Kidney capillary endothelial cell (primary cell): ENCODE measurements at regions not wholly inside any gene's neighbourhood (a gene's known extent, or its start where the extent isn't known, plus 50 kb on each side); places are given as distances from the start of the nearest gene placed in this dataset.
"Not testable (repeated sequence)": the region's sequence is repeated elsewhere in the genome, so short reads cannot be mapped to it uniquely, and the experiment has no call there.

Experiments used
- DNase-seq: peaks from one replicate; pipeline ENCODE4 v3.0.0-alpha.2; 2018; ENCODE audit warnings: low spot score

DNA sequence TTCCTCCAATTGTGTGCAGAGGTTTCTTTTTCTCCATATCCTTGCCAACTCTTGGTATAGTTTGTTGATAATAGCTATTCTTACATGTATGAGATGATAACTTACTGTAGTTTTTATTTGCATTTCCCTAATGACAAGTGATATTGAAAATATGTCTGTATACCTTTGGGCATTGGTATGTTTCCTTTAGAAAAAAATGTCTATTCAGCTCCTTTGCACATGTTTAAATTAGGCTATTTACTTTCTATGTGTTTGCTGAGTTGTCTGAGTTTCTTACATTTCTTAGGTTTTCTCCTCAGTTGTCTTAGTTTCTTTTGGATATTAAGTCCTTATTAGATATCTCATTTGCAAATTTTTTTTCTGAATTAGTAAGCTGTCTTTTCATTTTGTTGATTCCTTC, 487.3 kb upstream of the EPHA5 start:
- DNase-seq, result no peak

DNA sequence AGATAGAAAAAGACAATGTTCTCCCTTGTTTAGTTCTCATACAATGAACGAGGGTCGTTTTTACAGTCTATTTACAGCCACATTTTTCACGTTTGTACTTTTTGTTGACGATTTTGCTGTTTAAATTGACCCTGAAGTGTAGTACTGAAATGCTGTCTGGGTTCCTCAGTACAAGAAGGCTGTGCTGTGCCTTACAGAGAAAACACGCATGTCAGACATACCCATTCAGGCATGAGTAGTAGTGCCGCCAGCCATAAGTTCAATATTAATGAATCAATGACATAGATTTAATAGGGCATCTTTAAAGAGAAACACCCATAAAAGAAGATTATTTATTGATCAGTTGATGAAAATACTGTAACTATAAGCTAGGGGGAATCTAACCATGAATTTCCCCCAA, 459.8 kb upstream of the EPHA5 start:
- DNase-seq, result no peak

DNA sequence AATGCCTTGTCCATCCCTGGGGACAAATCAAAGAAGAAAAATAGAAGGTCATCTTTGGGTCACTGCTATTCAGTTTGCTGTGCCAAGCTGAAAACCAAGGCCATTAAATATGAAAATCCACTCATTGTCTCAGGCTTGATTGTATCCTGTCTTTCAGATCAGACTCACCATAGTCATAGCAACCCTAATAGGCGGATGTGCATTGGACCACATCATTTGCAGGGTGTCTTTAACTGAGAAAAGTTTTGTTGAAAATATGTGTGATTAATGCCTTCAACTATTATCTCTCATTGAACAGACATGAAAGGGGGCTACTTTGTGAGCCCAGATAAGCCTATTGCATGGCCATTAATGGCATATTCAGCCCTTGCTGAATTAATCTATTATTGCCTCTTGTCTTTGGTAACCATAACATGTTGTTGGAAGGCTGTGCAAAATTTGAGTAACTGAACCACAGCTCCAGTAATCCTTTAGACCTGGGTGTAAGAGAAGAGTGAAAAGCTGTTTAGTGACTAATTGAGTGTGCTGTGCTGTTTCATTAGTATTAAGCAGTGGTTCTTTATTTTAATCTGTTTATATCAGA, 453.6 kb upstream of the EPHA5 start:
- no peak for DNase-seq

DNA sequence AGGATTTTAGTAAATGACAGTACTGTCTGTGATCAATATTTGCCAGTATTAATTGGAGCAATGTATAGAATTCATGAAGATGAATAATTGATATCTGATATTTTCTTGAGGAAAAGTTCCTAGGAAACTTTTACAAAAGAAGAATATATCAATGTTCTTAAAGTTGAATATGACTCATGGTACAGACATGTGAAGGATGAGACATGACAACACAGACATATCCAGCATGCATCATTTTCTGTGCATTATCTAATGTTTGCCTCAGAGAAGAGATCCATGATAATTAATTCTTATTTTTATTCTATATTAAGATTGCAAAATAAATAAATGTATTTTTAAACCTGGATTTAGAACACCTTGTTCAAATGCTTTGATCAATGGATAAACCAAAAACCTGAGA, 452.9 kb upstream of the EPHA5 start:
- DNase-seq, result no peak

DNA sequence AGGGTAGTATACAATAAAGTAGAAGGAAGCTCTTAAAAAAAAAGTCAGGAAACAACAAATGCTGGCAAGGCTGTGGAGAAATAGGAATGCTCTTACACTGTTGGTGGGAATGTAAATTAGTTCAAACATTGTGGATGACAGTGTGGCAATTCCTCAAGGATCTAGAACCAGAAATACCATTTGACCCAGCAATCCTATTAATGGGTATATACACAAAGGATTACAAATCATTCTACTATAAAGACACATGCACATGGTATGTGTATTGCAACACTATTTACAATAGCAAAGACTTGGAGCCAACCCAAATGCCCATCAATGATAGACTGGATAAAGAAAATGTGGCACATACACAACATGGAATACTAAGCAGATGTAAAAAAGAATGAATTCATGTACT, 444.9 kb upstream of the EPHA5 start:
- not testable (repeated sequence) for DNase-seq

DNA sequence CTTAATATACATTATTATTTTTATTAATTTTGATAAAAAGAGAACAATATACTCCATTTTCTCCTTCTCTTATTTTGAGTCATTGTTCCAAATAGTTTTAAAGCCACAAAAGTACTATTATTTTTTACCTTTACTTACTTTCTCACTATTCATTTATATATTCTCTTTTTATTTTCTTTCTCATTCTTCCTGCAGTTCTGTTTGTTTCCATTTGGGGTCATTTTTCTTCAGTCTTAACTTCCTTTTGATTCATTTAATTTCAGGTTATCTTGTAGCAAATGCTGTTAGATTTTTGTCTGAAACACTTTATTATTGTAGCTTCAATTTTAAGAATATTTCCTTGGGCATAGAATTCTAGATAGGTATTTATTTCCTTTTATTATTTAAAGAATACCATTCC, 438.6 kb upstream of the EPHA5 start:
- no peak for DNase-seq

DNA sequence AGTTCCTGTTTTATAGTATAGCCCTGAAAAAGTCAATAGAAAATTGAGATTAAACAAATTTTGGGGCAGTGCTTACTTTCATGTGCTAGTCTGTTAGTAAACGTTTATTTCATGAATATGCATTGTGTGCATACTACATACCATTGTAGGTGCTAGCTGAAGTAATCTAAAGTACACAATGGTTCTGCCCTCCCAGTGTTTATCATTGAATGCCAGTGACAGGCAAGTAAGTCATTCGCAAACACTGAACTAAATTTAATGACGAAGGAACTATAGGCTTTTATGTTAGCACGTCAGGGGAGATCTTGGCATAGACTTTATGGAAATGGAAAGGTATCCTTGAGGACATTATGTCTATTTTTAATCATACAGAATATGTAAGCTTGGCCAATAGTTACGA, 426.9 kb upstream of the EPHA5 start:
- no peak for DNase-seq

DNA sequence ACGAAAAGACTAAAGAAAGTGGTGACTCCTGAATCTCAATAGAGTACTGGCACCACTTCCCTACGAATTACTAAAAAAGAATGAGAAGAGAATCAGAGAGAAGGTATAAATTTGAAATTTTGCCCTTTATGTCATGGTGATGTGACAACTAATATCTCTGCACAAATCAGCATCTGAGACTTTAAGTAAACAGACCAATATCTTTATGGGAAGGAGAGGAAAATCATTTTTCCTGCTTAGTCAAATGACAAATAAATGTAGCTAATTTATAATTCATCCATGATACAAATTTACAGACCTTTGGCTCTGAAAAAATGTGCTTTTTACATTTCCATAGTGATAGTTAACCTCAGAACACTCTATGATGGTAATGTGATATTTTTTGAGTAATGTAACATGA, 424.8 kb upstream of the EPHA5 start:
- DNase-seq, result no peak

DNA sequence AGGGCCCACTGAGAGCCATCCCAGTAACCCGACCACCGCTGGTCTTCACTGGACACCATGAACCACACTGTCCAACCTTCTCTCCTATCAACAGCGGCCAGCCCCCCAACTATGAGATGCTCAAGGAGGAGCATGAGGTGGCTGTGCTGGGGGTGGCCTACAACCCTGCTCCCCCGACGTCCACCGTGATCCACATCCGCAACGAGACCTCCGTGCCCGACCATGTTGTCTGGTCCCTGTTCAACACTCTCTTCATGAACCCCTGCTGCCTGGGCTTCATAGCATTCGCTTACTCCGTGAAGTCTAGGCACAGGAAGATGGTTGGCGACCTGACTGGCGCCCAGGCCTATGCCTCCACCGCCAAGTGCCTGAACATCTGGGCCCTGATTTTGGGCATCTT, 423.8 kb upstream of the EPHA5 start:
- DNase-seq, result no peak

DNA sequence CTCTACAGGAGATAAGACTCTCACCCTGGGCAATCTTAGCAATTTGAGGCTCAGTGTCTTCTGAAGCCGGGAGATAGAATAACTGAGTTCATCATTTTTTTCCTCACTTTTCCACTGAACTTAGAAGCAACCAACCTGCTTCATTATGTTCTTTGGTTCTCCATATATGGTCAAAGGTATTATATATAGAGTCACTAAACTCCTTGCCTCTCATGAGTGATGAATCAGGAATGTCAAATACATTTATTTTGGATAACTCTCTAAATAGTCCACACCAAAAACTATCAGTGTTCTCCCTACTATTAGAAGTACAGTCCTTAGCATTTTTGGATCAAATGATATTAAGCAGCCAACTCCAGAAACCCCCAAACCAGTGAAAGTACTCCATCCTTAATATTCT, 421.5 kb upstream of the EPHA5 start:
- DNase-seq, result no peak

DNA sequence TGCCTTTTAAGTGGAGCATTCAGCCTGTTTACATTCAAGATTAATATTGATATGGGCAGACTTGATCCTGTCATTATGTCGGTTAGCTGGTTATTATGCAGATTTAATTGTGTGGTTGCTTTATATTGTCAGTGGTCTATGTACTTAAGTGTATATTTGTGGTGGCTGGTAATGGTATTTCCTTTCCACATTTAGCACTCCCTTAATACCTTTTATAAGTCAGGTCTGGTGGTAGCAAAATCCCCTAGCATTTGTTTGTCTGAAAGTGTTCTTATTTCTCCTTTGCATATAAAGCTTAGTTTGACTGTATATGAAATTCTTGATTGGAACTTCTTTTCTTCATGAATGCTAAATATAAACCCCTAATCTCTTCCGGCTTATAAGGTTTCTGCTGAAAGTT, 403.7 kb upstream of the EPHA5 start:
- no peak for DNase-seq

DNA sequence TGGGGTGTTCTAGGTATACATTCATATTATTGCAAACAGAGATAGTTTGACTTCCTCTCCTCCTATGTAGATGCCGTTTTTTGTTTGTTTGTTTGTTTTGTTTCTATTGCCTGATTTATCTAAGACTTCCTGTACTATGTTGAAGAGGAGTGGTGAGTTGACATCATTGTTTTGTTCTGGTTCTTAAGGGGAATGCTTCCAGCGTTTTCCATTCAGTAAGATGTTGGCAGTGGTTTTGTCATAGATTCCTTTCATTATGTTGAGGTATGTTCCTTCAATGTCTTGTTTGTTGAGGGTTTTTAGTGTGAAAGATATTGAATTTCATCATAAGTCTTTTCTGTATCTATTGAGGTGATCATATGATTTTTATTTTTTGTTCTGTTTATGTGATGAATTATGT, 401.6 kb upstream of the EPHA5 start:
- no peak for DNase-seq

DNA sequence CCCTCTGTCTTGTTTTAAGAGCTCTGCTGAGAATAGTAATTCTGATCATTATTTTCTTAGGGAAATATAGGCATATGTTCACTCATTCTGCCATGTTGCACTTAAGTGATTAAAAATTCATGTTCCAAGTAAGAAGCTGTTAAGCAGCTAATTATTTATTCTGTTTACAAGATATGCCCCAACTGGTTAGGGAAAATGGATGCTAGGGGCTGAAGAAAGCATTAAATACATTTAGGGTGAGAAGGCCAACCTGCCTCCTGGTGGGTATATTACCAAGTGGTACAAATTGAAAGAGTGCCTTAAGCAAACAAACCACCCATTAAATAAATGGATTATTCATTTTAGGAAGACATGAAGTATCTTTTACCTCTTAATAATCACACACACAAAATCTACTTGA, 392.6 kb upstream of the EPHA5 start:
- DNase-seq, result no peak

DNA sequence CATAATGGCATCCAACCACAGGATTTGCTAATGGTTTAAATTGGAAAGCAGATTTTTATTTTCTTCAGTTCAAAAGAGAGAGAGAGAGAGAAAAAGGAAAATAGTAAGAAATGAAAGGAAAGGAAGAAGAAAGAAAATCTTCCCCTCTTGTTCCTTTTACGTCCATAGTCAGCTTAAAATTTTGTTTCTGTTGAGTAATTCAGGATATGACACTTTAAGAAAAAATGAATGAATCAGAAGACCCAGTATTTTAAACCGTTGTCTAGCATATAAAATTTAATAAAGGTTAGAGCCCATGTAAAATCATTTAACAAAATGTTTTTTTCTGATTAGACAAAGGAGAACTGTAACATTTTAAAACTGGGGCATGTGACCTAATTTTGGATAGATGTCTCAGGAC, 391.8 kb upstream of the EPHA5 start:
- DNase-seq, result no peak

DNA sequence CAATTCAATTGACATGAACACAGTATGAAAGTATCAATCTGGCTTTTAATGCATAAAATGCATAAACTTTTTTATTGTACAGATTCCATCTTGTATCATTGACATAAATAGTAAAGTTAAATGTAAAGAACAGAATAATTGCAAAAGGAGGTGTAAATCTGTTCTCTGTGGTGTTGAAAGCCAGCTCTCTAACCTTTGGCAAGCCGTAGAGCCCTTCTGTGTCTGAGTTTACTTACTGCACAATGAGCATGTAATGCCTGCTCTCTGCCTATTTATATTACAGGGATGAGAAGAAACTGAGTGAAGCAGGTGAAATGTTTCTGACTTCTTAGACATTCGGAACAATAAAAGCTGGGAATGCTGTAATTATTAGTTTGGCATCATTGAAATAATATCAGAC, 389.3 kb upstream of the EPHA5 start:
- no peak for DNase-seq

DNA sequence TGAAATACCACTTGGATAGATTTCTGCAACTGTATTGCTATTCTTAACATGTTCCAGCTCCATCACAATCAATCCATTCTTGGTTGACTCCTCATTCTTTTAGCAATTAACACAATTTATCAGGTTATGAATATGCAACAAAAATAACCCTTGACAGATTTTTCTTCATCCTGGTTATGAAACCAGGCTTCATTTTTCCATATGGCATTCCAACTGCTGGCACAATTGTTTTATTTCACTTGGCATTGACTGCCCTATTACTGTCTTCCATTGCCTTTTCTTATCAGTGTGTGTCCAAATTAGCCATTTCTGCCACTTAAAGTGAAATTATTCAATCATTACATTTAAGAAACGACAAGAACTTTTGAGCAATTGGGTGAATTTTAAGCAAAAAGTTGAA, 388.8 kb upstream of the EPHA5 start:
- DNase-seq, result no peak

DNA sequence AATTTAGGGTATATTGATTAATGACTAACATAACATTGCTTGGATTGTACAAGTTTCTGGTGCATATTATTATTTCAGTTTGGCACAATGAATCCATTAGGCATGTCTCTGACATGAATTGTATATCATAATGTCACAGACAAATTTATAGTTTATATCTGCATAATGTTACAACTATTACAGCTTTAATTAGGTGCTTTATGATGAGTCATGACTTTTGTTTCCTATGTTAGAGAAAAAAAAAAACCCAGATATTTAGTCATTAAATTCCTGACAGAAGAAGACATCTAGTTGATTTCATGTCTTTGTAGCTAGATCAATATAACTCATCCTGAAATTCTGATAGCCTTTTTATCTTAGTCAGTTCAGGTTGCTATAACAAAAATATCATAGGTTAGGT, 385.7 kb upstream of the EPHA5 start:
- no peak for DNase-seq

DNA sequence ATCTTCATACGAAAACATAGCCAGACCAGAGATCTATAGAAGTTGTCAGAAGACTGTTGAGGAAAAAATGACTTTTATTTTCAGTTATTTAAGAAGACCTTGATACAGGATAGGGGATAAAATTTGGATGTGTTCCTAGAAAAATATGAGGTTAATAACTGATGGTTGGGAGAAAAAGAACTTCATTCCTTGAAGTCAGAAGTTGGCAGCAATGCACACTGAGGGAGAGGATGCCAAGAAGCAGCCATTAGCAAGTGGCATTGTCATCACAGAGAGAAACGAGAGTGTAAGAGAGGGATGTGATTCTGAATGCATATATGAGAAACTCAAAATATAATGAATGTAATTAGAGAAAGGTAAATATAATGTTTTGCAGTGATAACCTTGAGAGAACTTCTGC, 382.1 kb upstream of the EPHA5 start:
- DNase-seq, result no peak

DNA sequence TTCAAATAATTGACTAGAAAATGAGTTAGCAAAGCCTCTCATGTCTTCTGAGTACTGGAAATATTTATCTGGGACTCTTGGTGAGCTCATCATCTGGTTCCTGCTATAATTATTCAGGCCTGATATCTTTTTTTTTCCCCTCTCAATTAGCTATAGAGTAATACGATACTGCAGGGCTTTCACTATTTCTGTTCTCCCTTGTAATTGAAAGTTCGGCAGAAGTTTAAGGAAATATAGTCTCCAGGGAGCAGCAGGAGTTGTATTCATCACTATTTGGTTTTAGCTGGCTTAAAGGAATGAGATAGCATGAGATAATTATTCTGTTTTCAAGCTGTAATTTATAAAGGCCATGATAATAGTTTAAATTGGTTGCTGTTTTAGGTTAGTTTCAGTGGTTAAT, 378.6 kb upstream of the EPHA5 start:
- no peak for DNase-seq

DNA sequence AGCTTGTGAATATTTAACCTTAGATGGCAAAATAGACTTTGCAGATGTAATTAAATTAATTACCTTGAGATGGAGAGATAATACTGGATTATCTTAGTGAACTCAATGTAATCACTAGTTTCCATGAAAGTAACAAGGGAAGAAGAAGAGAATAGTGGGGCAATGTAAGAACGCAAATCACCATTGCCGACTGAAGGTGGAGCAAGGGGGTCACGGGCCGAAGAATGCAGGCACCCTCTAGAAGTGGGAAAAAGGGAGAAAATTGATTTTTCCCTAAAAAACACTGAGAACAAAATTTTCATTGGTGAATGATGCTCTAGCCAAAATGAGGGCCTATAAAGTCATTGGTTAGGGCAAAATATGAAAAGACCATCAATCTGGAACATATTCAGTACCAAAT, 375.6 kb upstream of the EPHA5 start:
- no peak for DNase-seq

DNA sequence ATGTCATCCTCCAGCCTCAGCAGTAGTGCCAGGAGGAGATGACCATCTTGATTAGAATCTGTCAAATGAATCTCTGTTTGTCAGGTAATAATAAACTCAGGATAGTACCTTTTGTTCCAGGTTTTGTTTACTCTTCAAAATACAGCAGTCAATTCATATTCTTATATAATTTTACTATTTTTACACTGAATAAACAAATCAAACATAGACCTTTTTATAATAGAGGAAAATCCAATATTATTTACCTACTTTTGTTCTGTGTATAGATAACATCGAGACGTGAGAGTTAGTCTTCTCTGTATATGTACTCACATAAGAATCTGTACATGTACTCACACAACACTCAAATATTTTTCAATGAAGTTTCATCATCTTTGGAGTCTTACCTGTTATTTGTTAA, 365.4 kb upstream of the EPHA5 start:
- DNase-seq, result no peak

DNA sequence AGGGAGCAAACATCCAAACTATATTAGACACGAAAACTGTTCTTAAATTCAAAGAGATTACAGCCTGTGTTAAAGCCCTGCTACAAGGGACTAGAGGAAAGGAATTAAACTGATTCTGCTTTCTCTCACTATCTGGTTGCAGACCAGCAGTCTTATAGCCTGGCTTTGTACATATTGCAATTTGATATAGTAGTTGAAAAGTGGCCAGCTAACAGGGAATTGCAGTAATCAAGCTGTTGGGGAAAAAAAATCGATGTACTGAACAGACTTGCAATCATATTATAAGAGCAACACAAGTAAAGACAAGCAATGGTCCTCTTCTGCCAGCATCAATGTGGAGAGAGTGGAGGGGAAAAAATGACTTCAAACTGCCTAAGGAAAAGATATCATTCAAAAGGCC, 364.4 kb upstream of the EPHA5 start:
- no peak for DNase-seq

DNA sequence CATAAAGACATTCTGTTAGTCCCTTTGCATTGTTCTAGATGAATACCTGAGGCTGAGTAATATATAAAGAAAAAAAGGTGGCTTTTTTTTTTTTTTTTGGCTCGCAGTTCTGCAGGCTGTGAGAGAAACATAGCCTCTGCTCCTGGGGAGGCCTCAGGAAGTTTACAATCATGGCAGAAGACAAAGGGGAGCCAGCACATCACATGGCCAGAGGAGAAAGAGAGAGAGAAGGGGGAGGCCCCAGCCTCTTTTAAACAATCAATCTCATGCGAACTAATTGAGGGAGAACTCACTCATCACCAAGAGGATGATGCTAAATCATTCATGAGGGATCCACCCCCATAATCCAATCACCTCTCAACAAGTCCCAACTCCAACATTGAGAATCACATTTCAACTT, 364.0 kb upstream of the EPHA5 start:
- no peak for DNase-seq

DNA sequence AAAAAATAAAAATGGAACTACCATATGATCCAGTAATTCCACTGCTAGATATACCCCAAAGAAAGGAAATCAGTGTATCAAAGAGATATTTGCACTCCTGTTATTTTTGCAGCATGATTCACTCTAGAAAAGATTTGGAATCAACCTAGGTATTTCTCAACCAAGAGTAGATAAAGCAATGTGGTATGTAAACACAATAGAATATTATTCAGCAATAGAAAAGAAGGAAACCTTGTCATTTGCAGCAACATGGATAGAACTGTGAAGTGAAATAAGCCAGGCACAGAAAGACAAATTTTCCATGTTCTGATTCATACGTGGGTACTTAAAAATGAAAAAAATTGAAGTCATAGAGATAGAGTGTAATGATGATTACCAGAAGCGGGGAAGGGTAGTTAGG, 362.3 kb upstream of the EPHA5 start:
- DNase-seq, result no peak

DNA sequence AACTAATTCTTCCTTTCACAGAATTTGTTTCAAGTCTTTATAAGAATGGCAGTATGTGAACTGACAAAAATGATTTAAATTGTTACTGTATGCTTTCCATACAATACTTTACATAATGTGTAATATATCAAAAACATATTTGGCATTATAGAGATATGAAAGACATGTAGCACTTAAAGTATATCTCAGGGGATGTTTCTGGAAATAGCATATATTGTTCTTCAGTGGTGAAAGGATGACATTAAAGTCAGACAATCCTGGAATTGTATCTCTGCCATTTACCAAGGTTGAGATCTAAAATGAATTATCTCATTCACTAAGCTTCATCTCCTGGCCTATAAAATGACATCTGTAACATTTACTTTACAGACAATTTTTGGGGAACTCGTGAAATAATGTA, 358.4 kb upstream of the EPHA5 start:
- no peak for DNase-seq
